ENCODE measurements at regions not wholly inside any gene's neighbourhood (a gene's known extent, or its start where the extent isn't known, plus 50 kb on each side); places are given as distances from the start of the nearest gene placed in this dataset.

DNA sequence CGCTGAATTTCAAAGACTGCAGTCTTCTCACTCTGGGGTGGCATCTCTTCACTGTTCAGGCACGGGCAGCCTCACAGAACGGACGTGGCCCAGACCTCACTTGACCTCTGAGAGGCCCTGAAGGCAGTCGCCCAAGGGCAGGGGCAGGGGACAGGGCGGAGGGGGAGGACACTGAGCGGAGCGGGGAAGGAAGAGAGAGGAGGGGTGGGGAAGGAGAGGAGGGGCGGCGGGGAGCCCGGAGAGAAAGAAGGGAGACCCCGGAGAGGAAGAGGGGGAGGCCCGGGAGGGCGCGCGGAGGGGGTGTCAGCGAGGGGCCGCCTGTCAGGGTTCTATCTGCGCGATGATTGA, 58.7 kb upstream of the COMTD1 start:
- H3K27me3 ChIP-seq, result no peaks in the 10 kb centered on the region
- ATAC-seq, result peak; percentile 70
- peaks cover 4% of the 10 kb centered on the region for H3K9me3 ChIP-seq
- peak overlapping the region; percentile 62 for H3K4me3 ChIP-seq
- no peak for TF ChIP-seq CTCF (IDR thresholded peaks at IDR 0.05)
- intact Hi-C loops (cut with DNase I), result loop anchor here (10.0 kb wide), 1 partner anchor 100 kb away; no protein-coding TSS in a partner anchor
- peak; percentile 76 for DNase-seq
- peaks cover 29% of the 10 kb centered on the region for H3K4me1 ChIP-seq
- no peaks in the 10 kb centered on the region for H3K36me3 ChIP-seq
- peak overlapping the region; percentile 94 for H3K27ac ChIP-seq

- Histone ChIP-seq H3K9me3 (peaks cover 4% of the 10 kb centered on the region), H3K36me3 (no peaks in the 10 kb centered on the region), H3K4me1 (peaks cover 29% of the 10 kb centered on the region), H3K27ac (peak overlapping the region; percentile 94), H3K4me3 (peak overlapping the region; percentile 62), H3K27me3 (no peaks in the 10 kb centered on the region)
- intact Hi-C loops (cut with DNase I), result loop anchor here (10.0 kb wide), 1 partner anchor 101 kb away; no protein-coding TSS in a partner anchor
- no peak for DNase-seq
- no peak for ATAC-seq
- no peak for TF ChIP-seq CTCF (IDR thresholded peaks at IDR 0.05)
These were observed 58.3 kb upstream of the COMTD1 start for GRCh38 chr10:75294031-75294437.

DNA sequence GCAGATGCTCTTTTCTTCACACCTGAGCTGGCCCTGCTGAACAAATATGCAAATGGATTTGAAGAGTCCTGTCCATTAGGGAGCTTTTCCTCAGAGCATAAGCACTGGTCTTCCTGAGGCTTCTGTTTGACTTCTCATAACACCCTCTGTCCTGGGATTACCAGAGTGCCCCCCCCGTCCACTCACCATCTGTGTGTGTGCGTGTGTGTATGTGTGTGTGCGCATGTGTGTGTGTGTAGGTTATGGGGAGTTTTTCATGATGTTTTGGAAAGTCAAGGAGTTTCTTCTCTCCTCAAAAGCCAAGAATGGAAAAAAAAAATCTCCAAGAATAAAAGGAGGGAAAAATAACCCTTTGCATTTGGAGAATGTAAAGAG, 57.7 kb upstream of the COMTD1 start:
- Histone ChIP-seq H3K27ac (peak overlapping the region; percentile 94), H3K9me3 (peaks cover 4% of the 10 kb centered on the region), H3K27me3 (no peaks in the 10 kb centered on the region), H3K4me3 (no peak overlapping the region), H3K36me3 (no peaks in the 10 kb centered on the region), H3K4me1 (peaks cover 29% of the 10 kb centered on the region)
- no peak for TF ChIP-seq CTCF (IDR thresholded peaks at IDR 0.05)
- intact Hi-C loops (cut with DNase I), result loop anchor here (10.0 kb wide), 1 partner anchor 101 kb away; no protein-coding TSS in a partner anchor
- DNase-seq (no peak), ATAC-seq (no peak)

GRCh38 chr10:75292794-75293445, 57.2 kb upstream of the COMTD1 start:
- no peak for ATAC-seq
- intact Hi-C loops (cut with DNase I), result loop anchor here (10.0 kb wide), 1 partner anchor 102 kb away; no protein-coding TSS in a partner anchor
- Histone ChIP-seq H3K4me1 (peaks cover 29% of the 10 kb centered on the region), H3K27me3 (no peaks in the 10 kb centered on the region), H3K36me3 (no peaks in the 10 kb centered on the region), H3K9me3 (peaks cover 4% of the 10 kb centered on the region), H3K4me3 (no peak overlapping the region), H3K27ac (no peak overlapping the region)
- no peak for TF ChIP-seq CTCF (IDR thresholded peaks at IDR 0.05)
- DNase-seq, result no peak

DNA sequence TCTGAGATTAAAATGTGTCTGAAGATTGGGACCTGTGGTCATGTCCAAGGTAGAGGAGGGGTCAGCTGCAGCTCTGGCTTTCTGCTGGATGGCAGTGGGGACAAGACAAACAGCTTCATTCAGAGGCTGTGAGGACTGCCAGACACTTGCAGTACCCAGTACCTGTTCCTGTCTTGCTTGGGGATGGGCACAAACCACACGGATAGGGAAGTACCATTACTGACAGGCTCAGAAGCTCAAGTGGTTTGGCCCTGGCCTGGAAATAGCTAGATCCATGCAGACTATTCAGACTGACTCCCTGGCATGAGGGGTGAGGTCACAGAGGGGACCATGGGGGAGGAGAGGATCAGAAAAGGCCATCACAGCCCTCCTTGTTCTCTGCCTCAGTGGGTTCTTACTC, 56.0 kb upstream of the COMTD1 start:
- ATAC-seq (no peak), DNase-seq (no peak)
- no peak for TF ChIP-seq CTCF (IDR thresholded peaks at IDR 0.05)
- Histone ChIP-seq H3K4me1 (peaks cover 23% of the 10 kb centered on the region), H3K27me3 (no peaks in the 10 kb centered on the region), H3K9me3 (peaks cover 4% of the 10 kb centered on the region), H3K36me3 (no peaks in the 10 kb centered on the region), H3K27ac (no peak overlapping the region), H3K4me3 (no peak overlapping the region)
- intact Hi-C loops (cut with DNase I), result loop anchor here (10.0 kb wide), 1 partner anchor 103 kb away; no protein-coding TSS in a partner anchor
